Activated naive CD8-positive, alpha-beta T cell treated with anti-CD3 and anti-CD28 coated beads, Interleukin-2, amount 10 ng/mL, durations not matched to agents 7 days and 5 days (primary cell): ENCODE measurements at regions not wholly inside any gene's neighbourhood (a gene's known extent, or its start where the extent isn't known, plus 50 kb on each side); places are given as distances from the start of the nearest gene placed in this dataset.

Source experiments
- ATAC-seq: fragments of 150-1000 bp; cut with Tn5 transposase; one replicate; pipeline ENCODE4 v1.10.0; 2021; ENCODE audit warnings: low read depth, moderate library complexity
- POLR2A ChIA-PET: fragments of 350-600 bp; sonication (Branson Sonifier 250); formaldehyde crosslinking; loops from one replicate; lab custom pipeline; 2021; ENCODE audit warnings: antibody characterized with exemption; lab: Charles Lee
- DNase-seq: peaks from one replicate; pipeline ENCODE4 v3.0.0; 2021
- H3K27ac Mint-ChIP-seq: one replicate; pipeline ENCODE4 v1.8.0; 2022; ENCODE audit warnings: mild to moderate bottlenecking, mixed read lengths
- H3K27me3 Mint-ChIP-seq: one replicate; pipeline ENCODE4 v1.8.0; 2022; ENCODE audit warnings: mild to moderate bottlenecking, moderate library complexity, mixed read lengths
- H3K36me3 Mint-ChIP-seq: one replicate; pipeline ENCODE4 v1.8.0; 2021; ENCODE audit warnings: mild to moderate bottlenecking, mixed read lengths
- H3K4me1 Mint-ChIP-seq: one replicate; pipeline ENCODE4 v1.8.0; 2021; ENCODE audit warnings: mixed read lengths
- H3K4me3 Mint-ChIP-seq: one replicate; pipeline ENCODE4 v1.8.0; 2022; ENCODE audit warnings: mild to moderate bottlenecking, moderate library complexity, mixed read lengths
- H3K9me3 Mint-ChIP-seq: one replicate; pipeline ENCODE4 v1.8.0; 2021; ENCODE audit warnings: mixed read lengths

DNA sequence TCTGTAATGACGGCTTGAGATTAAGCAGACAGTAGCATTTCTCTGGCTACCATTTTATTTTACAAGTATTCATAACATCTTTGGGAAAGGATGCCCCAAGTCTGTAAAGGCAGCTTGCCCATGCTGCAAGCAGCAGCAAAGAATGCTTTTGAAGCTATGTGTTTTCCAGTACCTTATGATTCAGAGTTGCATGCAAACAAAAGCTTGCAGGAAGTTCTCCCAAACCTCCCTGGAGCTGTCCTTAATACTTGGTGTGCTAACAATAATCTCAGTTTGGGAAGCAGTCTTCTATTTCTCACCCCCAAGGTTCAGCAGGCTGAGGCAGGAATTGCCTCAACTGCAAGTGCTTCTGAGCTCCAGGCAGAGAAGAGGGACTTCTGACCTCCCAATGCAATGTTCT lies 60.8 kb downstream of the CCNA1 start:
- POLR2A ChIA-PET, result no interaction called here
- Mint-ChIP-seq H3K9me3 (no peaks in the 10 kb centered on the region), H3K36me3 (no peaks in the 10 kb centered on the region), H3K4me3 (no peak overlapping the region), H3K4me1 (no peaks in the 10 kb centered on the region), H3K27ac (no peak overlapping the region), H3K27me3 (peaks cover 2% of the 10 kb centered on the region)
- no peak for ATAC-seq
- no peak for DNase-seq

DNA sequence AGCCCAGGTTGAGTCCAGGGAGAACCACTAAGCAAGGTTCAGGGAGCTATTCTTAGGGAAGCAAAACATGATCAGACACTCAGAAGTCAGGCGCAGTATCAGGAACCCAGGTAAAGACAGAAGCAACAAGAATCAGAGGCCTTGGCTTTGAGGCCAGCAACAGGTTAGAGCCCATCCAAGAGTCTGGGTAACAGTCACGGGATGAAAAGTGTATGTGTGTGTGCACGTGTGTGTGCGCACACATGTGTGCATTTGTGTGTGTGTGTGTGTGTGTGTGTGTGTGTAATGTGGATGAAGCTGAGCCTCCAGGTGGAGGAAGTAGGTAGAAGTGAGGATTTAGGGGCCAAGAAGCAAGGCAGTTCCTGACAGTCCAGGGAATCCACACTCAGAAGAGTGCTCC lies 63.1 kb downstream of the CCNA1 start:
- Mint-ChIP-seq H3K36me3 (no peaks in the 10 kb centered on the region), H3K27ac (no peak overlapping the region), H3K27me3 (peaks cover 4% of the 10 kb centered on the region), H3K4me1 (peaks cover 3% of the 10 kb centered on the region), H3K9me3 (no peaks in the 10 kb centered on the region), H3K4me3 (no peak overlapping the region)
- ATAC-seq (no peak), DNase-seq (no peak)
- POLR2A ChIA-PET, result no interaction called here

DNA sequence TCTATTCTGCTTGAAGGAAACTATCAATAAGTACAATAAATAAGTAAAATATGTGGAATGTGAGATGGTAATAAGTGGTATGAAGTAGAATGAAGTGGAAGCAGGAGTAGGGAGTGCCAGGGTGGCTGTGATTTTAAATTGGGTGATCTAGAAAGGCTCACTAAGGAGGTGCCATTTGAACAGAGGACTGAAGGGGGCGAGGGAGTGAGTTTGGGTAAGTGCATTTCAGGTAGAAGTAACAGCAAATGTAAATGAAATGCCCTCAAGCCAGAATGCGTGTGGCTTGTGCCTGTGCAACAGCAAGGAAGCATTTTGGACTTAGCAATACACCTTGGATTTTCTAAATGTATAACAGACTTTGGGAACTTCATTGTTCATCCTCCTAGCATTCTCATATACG lies 77.1 kb downstream of the CCNA1 start:
- no peak for DNase-seq
- no peaks in the 10 kb centered on the region for H3K4me1 Mint-ChIP-seq
- POLR2A ChIA-PET, result no interaction called here
- no peak for ATAC-seq
- no peaks in the 10 kb centered on the region for H3K36me3 Mint-ChIP-seq
- no peak overlapping the region for H3K27ac Mint-ChIP-seq
- H3K9me3 Mint-ChIP-seq, result peaks cover 3% of the 10 kb centered on the region
- peaks cover 10% of the 10 kb centered on the region for H3K27me3 Mint-ChIP-seq
- H3K4me3 Mint-ChIP-seq, result no peak overlapping the region

DNA sequence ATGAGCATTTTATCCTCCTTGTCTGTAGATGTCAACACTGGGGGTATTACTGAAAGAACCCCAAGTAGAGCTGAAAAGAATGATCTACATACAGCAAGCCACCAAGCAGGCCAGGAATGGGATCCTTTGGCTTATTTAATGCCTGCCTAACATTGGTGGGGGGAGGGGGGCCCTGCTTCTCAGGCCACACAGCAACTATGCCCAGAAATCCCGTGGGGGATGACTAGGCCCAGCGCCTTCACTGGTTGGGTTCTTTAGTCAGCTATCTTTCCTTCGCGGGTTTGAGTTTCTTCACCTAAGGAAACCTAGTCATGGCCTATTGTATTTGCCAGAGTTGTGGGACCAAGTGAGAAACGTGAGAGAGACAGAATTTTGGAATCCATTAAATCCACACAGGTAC lies 80.5 kb downstream of the CCNA1 start:
- POLR2A ChIA-PET, result no interaction called here
- Mint-ChIP-seq H3K36me3 (no peaks in the 10 kb centered on the region), H3K4me1 (no peaks in the 10 kb centered on the region)

DNA sequence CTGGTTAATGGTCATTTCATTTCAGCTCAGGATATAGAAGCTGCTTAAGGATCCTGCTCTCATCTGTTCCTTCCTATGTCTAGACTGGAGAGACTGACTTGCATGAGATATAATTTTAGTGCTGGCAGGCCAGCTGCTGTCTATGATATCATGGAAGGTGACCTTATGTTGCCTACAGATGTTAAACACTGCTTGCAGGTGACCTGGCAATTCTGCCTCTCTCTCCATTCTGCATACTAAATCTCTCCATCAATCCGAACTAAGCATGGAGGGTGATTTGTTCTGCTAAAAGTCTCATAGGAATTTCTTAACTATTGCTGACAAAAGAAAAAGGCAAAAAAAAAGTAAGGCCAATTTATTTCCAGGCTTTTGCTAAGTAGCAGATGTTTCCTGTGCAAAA lies 81.0 kb downstream of the CCNA1 start:
- DNase-seq (no peak), ATAC-seq (no peak)
- POLR2A ChIA-PET, result no interaction called here
- H3K4me1 Mint-ChIP-seq, result no peaks in the 10 kb centered on the region
- H3K27me3 Mint-ChIP-seq, result peaks cover 5% of the 10 kb centered on the region
- no peaks in the 10 kb centered on the region for H3K9me3 Mint-ChIP-seq
- no peak overlapping the region for H3K27ac Mint-ChIP-seq
- no peaks in the 10 kb centered on the region for H3K36me3 Mint-ChIP-seq
- no peak overlapping the region for H3K4me3 Mint-ChIP-seq

More for the DNA sequence above, 80.5 kb downstream of the CCNA1 start:
- ATAC-seq, result no peak
- Mint-ChIP-seq H3K27ac (no peak overlapping the region), H3K4me3 (no peak overlapping the region), H3K27me3 (peaks cover 6% of the 10 kb centered on the region), H3K9me3 (no peaks in the 10 kb centered on the region)
- DNase-seq, result no peak

DNA sequence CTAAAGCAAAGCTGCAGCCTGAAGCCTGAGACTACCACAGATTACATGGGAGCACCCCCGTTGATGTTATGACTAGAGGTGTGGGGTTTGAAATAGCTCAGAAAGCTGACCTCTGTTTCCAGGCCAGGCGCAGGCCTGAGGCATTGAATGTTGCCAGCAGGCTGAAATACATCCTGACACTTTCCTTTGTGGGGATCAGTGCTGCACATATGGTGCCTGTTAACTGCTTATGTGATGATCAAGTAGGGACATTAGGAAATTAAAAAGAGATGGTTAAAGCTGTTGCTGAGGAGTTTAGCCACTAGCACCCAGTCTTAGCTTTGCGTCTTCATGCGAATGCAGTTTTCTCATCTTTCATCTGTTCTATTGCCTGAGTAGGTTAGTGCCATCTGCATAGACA lies 83.2 kb downstream of the CCNA1 start:
- H3K4me3 Mint-ChIP-seq, result no peak overlapping the region
- H3K4me1 Mint-ChIP-seq, result no peaks in the 10 kb centered on the region
- no peak for DNase-seq
- POLR2A ChIA-PET, result no interaction called here
- H3K9me3 Mint-ChIP-seq, result no peaks in the 10 kb centered on the region
- no peak for ATAC-seq
- H3K36me3 Mint-ChIP-seq, result no peaks in the 10 kb centered on the region
- H3K27me3 Mint-ChIP-seq, result peaks cover 5% of the 10 kb centered on the region
- no peak overlapping the region for H3K27ac Mint-ChIP-seq

DNA sequence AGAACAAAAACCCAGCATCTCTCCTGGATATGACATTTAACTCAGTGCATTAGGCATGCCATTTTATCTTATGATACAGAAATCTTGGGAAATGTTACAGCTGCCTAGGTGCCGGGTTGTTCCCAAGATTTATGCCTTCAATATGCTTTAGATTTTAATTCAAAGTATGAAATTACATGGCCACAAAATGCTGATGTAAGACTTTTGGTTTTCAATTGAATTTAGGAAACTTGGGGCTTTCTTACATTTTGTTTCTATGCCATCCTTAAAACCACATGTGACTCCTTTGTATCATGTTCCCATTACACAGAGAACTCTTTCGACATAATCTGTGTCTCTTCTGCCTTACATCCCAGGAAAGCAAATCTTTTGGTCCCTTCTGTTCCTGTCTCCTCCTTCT lies 83.9 kb downstream of the CCNA1 start:
- DNase-seq (no peak), ATAC-seq (no peak)
- Mint-ChIP-seq H3K9me3 (no peaks in the 10 kb centered on the region), H3K4me1 (no peaks in the 10 kb centered on the region), H3K27ac (no peak overlapping the region), H3K36me3 (no peaks in the 10 kb centered on the region), H3K4me3 (no peak overlapping the region), H3K27me3 (peaks cover 2% of the 10 kb centered on the region)
- POLR2A ChIA-PET, result no interaction called here

DNA sequence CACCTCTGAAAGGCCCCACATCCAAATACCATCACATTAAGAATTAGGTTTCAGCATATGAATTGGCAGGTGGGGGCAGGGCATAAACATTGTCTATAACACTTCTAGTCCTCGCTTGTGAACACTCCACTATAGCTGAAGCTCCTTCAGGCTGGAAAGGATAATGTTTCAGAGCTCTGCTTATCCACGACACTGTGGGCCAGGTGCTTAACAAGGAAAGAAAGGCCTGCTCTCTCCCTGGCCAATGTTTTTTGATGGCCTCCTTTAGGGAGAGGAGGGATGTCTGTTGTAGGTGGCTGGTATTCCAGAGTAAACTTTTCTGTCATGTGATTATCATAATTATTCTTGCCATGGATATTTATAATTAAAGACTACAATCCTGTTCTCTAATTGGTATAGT lies 86.4 kb downstream of the CCNA1 start:
- POLR2A ChIA-PET, result no interaction called here
- Mint-ChIP-seq H3K4me1 (no peaks in the 10 kb centered on the region), H3K4me3 (no peak overlapping the region), H3K27ac (no peak overlapping the region), H3K27me3 (peaks cover 2% of the 10 kb centered on the region), H3K36me3 (no peaks in the 10 kb centered on the region), H3K9me3 (no peaks in the 10 kb centered on the region)
- no peak for ATAC-seq
- no peak for DNase-seq

DNA sequence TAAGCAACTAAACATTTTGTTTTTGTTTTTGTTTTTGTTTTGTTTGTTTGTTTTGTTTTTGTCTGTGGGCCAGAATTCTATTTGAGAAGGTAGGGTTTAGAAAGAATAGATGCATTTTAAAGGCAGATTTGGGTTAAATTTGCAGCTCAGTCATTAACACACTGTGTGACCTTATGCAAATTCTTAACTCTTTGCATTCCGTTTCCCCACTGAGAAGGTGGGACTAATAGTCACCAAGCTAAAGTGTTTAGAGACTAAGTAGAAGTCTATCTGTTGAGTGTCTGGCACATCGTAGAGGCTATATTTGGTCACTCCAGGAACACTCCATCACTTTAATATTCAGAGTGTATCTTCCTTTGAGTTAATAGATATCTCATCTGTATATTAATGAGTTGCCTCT lies 87.1 kb downstream of the CCNA1 start:
- no peak for ATAC-seq
- H3K4me1 Mint-ChIP-seq, result no peaks in the 10 kb centered on the region
- POLR2A ChIA-PET, result no interaction called here
- no peaks in the 10 kb centered on the region for H3K36me3 Mint-ChIP-seq
- H3K27ac Mint-ChIP-seq, result no peak overlapping the region
- peaks cover 2% of the 10 kb centered on the region for H3K27me3 Mint-ChIP-seq
- H3K9me3 Mint-ChIP-seq, result no peaks in the 10 kb centered on the region
- H3K4me3 Mint-ChIP-seq, result no peak overlapping the region
- no peak for DNase-seq

DNA sequence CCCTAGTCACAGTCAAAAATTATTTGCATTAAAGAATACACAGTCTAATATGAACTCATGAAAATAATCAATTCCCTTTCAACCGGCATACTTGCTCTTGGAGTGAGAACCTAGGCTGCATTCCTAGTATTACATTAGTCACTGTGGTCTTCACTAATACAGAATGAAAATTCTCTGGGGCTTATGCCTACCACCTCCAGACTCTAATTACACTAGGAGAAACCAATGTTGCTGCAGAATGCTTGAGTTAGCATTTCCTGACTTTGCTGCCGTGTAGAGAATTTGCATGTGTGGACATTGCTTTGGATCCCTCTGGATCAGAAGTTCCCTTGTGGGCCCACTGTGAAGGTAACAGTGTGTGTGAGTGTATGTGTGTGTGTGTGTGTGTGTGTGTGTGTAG lies 87.8 kb downstream of the CCNA1 start:
- Mint-ChIP-seq H3K4me3 (no peak overlapping the region), H3K4me1 (no peaks in the 10 kb centered on the region), H3K27me3 (peaks cover 2% of the 10 kb centered on the region), H3K36me3 (no peaks in the 10 kb centered on the region), H3K27ac (no peak overlapping the region), H3K9me3 (peaks cover 2% of the 10 kb centered on the region)
- POLR2A ChIA-PET, result no interaction called here
- no peak for ATAC-seq
- DNase-seq, result no peak

DNA sequence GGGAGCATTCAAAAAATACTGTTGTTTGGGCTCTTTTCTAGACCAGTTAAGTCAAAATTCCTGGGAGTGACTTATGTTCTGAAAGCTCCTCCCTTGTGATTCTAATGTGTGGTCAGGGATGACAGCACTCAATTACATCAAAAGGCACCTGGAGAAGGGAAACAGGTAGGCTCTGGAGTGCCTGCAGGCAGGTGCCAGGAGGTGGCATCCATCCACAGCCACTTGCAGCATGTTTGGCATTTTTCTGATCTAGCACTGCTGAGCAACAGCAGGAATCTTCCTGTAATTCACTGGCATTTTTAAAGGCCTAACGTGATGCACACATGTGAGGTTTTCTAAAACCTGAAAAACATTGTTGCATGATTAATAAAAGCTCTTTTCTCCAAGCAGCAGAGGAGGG lies 94.6 kb downstream of the CCNA1 start:
- Mint-ChIP-seq H3K27me3 (no peaks in the 10 kb centered on the region), H3K4me3 (no peak overlapping the region), H3K4me1 (no peaks in the 10 kb centered on the region), H3K9me3 (peaks cover 2% of the 10 kb centered on the region), H3K36me3 (no peaks in the 10 kb centered on the region), H3K27ac (no peak overlapping the region)
- ATAC-seq (no peak), DNase-seq (no peak)
- POLR2A ChIA-PET, result no interaction called here

DNA sequence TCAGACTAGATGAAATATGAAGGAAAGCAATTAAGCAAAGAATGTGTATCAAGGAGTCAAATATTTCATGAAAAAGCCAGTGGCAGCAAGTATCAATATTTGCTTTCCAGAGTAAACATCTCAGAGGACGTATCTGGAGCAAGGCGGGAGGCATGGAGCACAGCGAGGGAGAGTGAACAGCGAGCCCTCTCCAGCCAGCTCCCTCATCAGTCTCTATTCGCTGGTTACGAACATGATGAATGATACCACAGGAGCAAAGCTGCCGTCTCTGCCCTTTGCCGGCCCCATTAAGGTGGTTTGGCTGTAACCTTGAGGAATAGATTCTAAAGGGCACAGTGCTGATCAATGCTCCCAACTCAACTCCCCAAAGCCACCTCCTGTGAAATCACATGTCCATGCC lies 95.8 kb downstream of the CCNA1 start:
- Mint-ChIP-seq H3K27ac (no peak overlapping the region), H3K4me1 (no peaks in the 10 kb centered on the region), H3K4me3 (no peak overlapping the region), H3K9me3 (peaks cover 2% of the 10 kb centered on the region), H3K27me3 (no peaks in the 10 kb centered on the region), H3K36me3 (no peaks in the 10 kb centered on the region)
- POLR2A ChIA-PET, result no interaction called here
- no peak for DNase-seq
- ATAC-seq, result no peak

DNA sequence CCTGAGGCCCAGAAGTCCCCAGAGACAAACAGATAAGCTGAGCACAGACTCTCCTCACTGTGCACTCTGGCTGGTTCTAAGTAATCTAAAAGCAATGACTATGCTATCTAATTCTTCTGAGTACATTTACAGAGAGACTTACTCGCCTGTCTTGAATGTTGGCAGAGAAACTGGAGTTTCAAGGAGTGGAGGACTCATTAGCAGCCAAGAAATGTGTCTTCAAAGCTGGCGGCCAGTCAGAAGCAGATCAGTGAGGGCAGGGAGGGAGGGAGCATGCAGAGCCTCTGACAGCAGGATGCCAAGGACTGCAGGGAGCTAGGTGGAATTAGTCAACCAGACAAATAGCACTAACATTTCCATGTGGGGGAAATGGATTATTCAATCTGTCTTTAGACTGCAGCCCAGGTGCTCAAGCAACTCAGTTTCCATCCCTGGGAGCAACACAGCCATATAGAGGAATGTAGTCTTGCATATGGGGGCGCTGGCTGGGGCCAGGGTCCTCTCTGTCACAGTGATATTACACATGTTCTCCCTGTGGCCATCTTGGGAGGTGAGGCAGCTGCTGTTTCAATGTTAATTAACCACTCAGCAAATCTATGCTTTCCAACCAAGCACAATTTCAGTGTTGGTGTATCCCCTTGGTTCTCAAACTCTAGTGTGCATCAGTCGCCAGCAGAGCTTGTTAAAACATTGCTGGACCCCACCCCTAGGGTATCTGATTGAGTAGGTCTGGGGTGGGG lies 97.9 kb downstream of the CCNA1 start:
- DNase-seq (no peak), ATAC-seq (no peak)
- H3K27me3 Mint-ChIP-seq, result no peaks in the 10 kb centered on the region
- no peak overlapping the region for H3K4me3 Mint-ChIP-seq
- no peaks in the 10 kb centered on the region for H3K4me1 Mint-ChIP-seq
- no peak overlapping the region for H3K27ac Mint-ChIP-seq
- no peaks in the 10 kb centered on the region for H3K9me3 Mint-ChIP-seq
- POLR2A ChIA-PET, result no interaction called here
- H3K36me3 Mint-ChIP-seq, result no peaks in the 10 kb centered on the region

DNA sequence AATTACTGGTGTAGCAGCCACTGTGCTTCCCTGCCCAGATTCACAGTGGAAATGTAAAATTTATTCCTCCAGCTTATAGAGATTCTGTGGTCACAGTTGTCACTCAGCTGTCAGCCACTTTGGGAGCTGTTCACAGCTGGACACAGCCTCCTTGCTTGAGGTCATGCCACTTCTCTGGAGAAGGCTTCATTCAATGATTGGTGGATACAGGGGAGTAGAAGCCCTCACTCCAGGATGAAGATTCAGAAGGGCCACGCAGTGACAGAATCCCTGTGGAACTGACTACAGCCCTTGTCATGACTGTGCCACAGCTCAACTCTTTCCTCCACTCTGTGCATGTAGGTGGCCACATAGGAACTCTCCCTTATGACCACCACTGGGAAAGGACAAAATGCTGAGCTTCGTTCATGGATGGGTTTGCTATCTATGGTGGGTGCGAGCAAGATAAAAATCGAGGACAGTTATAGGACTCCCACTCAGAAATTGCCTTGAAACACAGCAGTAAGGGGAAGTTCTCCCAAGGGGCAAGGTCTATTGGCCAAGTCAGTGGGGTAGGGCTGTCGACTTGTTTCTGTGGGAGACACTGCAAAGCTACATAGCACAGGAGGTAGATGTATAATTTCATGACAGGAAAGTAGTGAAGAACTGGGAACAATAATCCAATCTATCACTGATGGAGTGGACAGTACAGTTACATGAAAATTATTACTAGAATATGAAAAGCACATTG lies 98.7 kb downstream of the CCNA1 start:
- Mint-ChIP-seq H3K4me3 (no peak overlapping the region), H3K36me3 (no peaks in the 10 kb centered on the region), H3K9me3 (no peaks in the 10 kb centered on the region), H3K27ac (no peak overlapping the region), H3K4me1 (no peaks in the 10 kb centered on the region), H3K27me3 (no peaks in the 10 kb centered on the region)
- POLR2A ChIA-PET, result no interaction called here
- DNase-seq, result no peak
- no peak for ATAC-seq
